SHP77 (cell line): ENCODE measurements at regions not wholly inside any gene's neighbourhood (a gene's known extent, or its start where the extent isn't known, plus 50 kb on each side); places are given as distances from the start of the nearest gene placed in this dataset.

Experiments used
- DNase-seq, 2 experiments: peaks; one replicate each; lab custom pipeline; 2025; lab: John Stamatoyannopoulos, UW

DNA sequence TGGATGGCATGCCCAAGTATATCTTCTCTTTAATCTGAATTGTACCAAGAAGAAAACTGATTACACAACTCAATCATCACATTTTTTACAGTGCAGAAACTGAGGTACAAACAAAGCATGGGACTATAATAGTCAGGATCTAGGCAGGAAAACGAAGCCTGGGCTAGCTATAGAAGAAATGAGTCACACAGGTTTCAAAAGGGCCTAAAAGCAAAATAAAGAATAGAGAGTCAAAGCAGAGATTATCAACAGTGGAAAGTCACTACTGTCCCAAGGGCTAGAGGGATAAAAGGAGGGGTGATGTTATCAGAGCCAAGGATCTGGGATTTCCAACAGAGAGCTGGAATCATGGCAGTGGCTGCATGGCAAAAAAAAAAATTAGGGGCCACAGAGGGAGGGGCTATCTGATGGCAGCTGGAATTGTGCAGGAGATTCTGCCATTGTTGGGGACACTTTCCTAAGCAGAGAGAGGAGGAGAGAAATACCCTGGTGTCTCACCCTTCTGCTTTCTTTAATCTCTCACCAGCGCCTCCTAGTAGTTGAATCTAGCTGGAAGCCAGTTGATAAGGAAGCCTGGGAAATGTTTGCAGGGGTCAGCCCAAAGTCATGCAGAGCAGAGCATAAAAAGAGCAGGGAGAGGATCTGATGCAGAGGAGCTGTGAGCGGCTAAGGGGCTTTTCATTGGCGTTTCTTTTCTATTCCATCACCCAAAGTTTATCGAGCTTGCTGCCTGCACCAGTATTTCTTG lies 343.2 kb downstream of the ACTL7B start:
- no peak for DNase-seq

DNA sequence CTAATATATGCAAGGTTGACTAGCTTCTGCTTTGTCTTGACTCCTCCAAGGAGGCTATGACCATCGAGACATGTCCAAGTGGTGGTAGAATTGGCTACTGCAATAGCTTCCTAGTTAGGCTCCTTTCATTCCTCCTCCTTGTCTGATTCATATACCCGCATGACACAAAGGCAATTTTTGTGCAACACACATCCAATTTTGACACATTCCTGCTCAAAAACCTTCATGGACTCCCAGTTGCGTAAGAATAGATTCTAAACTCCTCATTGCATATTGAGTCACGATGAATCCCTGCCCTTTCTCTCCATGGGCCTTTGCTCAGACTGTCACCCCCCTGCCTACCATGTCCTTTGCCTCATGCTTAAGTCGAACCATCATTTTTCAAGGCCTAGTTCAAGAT lies 344.5 kb downstream of the ACTL7B start:
- DNase-seq: no peak

GRCh38 chr9:108496846-108497245 lies 358.9 kb downstream of the ACTL7B start:
- DNase-seq: no peak

- DNase-seq: no peak
Observed at GRCh38 chr9:108489567-108489966, 366.2 kb downstream of the ACTL7B start.

DNA sequence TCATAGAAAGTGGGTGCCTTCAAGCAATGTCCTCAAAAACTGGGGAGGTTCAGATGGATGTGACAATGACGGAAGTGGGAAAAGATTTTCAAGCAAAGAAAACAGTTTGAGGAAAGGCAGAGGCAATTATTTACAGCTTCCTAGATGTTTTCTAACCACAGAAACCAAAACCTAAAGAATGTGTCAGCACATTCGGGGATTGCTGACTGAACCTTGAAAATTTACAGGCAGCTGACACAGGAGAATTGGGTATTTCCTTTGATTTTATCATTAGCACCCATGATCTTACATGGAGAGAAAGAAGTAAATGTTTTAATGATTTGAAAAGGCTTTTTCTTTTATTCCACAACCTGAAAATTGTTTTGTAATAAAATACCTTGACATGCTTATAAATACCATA lies 369.0 kb downstream of the ACTL7B start:
- DNase-seq: no peak

- no peak for DNase-seq
Observed at GRCh38 chr9:108484468-108484867, 371.3 kb downstream of the ACTL7B start.

- no peak for DNase-seq
Observed at GRCh38 chr9:108483676-108484075, 372.1 kb downstream of the ACTL7B start.

DNA sequence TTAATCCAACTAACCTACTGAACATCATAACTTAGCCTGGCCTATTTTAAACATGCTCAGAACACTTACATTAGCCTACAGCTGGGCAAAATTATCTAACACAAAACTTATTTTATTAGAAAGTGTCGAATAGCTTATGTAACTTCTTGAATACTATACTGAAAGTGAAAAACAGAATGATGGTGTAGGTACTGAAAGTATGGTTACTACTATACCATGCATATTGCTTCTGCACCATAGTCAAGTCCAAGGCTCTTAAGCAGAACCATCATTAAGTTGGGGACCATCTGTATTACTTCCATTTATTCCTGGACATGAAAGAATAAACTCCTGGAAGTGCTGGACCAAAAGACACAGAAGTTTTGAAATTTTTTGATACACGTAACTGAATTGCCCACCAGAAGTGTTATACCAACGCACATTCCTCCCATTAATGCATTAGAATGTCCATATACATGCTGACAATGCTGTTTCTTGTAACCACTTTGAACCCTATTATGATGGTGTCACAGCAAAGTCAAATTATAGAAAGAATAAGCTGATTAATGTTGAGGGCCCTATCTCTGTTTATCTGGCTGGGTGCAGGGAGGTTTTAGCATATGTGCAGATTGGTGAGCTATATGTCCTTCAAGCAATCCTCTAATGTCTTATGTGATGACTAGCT lies 375.7 kb downstream of the ACTL7B start:
- no peak for DNase-seq

GRCh38 chr9:108478431-108479332 lies 377.1 kb downstream of the ACTL7B start:
- peak; percentile 14 to 43 for DNase-seq

GRCh38 chr9:108477529-108478006 lies 378.2 kb downstream of the ACTL7B start:
- DNase-seq: peak; percentile 25 to 48

- DNase-seq: no peak
Observed at GRCh38 chr9:108476574-108476973, 379.2 kb downstream of the ACTL7B start.

DNA sequence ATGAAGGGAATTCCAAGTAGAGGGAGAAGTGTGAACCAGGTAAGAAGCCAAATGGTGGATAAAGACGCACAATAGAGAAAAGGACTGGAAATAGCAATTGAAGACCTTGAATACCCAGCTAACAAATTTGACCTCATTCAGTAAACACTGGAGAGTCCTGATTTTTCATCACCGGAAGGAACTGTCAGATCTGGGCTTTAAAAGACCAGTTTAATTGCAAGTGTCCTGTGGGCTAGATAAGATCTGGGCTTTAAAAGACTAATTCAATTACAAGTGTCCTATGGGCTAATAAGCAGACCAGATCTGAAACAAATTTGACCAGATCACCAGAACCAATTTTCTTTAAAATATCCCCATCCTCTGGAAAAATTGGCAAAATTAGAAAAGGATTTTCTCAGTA lies 380.0 kb downstream of the ACTL7B start:
- DNase-seq: no peak

GRCh38 chr9:108474356-108474755 lies 381.4 kb downstream of the ACTL7B start:
- DNase-seq: no peak

GRCh38 chr9:108473209-108474112 lies 382.3 kb downstream of the ACTL7B start:
- no peak for DNase-seq

DNA sequence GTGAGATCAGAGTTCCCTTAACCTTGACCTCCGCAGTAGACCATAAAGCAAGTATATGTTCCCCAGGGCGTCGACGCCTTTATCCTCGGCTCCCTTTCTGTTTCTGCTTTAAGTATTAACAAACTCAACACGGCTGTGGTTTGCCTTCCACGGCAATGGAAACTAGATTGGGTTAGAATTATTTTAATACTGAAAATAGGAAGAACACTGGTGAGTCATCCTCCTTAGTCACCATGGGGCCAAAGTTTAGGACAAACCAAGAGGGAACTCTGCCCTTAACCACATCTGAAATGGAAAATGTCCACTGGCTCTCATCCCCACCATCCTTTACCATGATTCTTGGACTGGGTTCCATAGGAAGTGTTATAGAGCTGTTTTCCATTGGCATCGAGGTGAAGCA lies 386.1 kb downstream of the ACTL7B start:
- no peak for DNase-seq

GRCh38 chr9:108468364-108468763 lies 387.4 kb downstream of the ACTL7B start:
- peak in 1 of 2 experiments; percentile 5 for DNase-seq

DNA sequence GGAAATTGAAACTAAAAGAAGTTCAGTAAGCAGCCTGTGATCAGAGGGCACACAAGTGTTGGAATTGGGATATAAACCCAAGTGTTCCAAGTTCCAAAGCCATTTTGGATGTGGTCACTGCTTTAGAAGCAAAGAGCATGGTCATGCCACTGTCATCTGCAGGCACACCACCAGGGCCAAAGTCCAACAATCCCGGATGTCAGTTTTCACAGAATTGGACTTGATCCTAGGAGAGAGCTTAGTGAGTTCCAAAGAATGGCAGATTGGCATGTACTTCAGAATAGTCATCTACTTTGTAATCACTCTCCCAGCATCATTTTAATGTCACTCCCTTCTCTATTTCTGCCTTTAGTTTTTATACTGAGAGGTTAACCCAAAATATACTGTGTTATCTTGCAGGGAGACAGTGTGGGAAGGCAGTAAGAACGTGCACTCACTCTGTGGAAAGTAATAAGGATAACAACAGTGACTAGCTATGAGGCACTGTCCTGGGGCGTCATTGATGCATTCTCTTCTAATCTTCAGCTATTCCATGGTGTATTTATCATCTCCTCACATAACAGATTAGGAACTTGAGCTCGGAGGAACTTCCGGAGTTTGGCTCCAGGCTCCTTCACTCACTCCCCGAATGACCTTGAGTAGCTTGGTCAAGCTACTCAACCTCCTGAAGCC lies 388.0 kb downstream of the ACTL7B start:
- no peak for DNase-seq

- no peak for DNase-seq
Observed at GRCh38 chr9:108467161-108467560, 388.6 kb downstream of the ACTL7B start.

DNA sequence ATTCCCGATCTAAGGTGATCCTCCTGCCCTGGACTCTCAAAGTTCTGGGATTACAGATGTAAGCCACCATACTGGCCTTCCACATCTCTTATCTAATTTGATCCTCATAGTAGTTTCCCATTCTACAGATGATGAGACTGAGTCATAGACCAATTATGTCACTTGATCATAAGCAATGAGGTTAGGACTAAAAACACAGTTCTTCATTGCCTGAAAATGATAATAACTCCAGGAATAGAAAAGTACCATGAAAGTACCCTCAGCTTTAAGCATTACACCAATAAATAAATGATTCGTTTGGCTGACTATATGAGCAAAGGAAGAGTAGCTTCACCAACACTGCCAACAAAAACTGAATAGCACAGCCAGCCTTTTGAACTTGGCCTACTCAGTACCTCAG lies 389.5 kb downstream of the ACTL7B start:
- no peak for DNase-seq

- DNase-seq: no peak
Observed at GRCh38 chr9:108463932-108464606, 391.7 kb downstream of the ACTL7B start.
